NCI-H510A (cell line): ENCODE measurements at regions not wholly inside any gene's neighbourhood (a gene's known extent, or its start where the extent isn't known, plus 50 kb on each side); places are given as distances from the start of the nearest gene placed in this dataset.
"Not testable (repeated sequence)": the region's sequence is repeated elsewhere in the genome, so short reads cannot be mapped to it uniquely, and the experiment has no call there.

Source experiments
- DNase-seq: peaks from one replicate; lab custom pipeline; 2025; lab: John Stamatoyannopoulos, UW

- DNase-seq = no peak
These were observed 190.5 kb upstream of the SOX21 start for GRCh38 chr13:94902722-94903407.

GRCh38 chr13:94901070-94901469 lies 188.7 kb upstream of the SOX21 start:
- DNase-seq = no peak

GRCh38 chr13:94896719-94897317 lies 184.5 kb upstream of the SOX21 start:
- DNase-seq = no peak

- no peak for DNase-seq
These were observed 183.9 kb upstream of the SOX21 start for GRCh38 chr13:94896238-94896637.

- DNase-seq = no peak
These were observed 173.8 kb upstream of the SOX21 start for GRCh38 chr13:94886191-94886590.

GRCh38 chr13:94880463-94880862 lies 168.1 kb upstream of the SOX21 start:
- no peak for DNase-seq

GRCh38 chr13:94878602-94879165 lies 166.3 kb upstream of the SOX21 start:
- no peak for DNase-seq

- DNase-seq = no peak
These were observed 152.1 kb upstream of the SOX21 start for GRCh38 chr13:94864474-94864873.

GRCh38 chr13:94860981-94861407 lies 148.6 kb upstream of the SOX21 start:
- no peak for DNase-seq

GRCh38 chr13:94859811-94860210 lies 147.5 kb upstream of the SOX21 start:
- no peak for DNase-seq

- no peak for DNase-seq
These were observed 146.9 kb upstream of the SOX21 start for GRCh38 chr13:94859278-94859691.

- DNase-seq = no peak
These were observed 146.5 kb upstream of the SOX21 start for GRCh38 chr13:94858856-94859255.

GRCh38 chr13:94854688-94855087 lies 142.3 kb upstream of the SOX21 start:
- no peak for DNase-seq

GRCh38 chr13:94851576-94851975 lies 139.2 kb upstream of the SOX21 start:
- no peak for DNase-seq

GRCh38 chr13:94849254-94849653 lies 136.9 kb upstream of the SOX21 start:
- DNase-seq = no peak

GRCh38 chr13:94842901-94843300 lies 130.6 kb upstream of the SOX21 start:
- no peak for DNase-seq

- not testable (repeated sequence) for DNase-seq
These were observed 124.7 kb upstream of the SOX21 start for GRCh38 chr13:94837056-94837455.

- no peak for DNase-seq
These were observed 117.6 kb upstream of the SOX21 start for GRCh38 chr13:94829837-94830365.

- no peak for DNase-seq
These were observed 117.0 kb upstream of the SOX21 start for GRCh38 chr13:94829185-94829836.

GRCh38 chr13:94827566-94827965 lies 115.2 kb upstream of the SOX21 start:
- no peak for DNase-seq

GRCh38 chr13:94825507-94825906 lies 113.2 kb upstream of the SOX21 start:
- no peak for DNase-seq

- no peak for DNase-seq
These were observed 112.3 kb upstream of the SOX21 start for GRCh38 chr13:94824601-94825000.

- DNase-seq = no peak
These were observed 110.0 kb upstream of the SOX21 start for GRCh38 chr13:94822356-94822755.
